Urinary bladder (tissue), 3 donors: ENCODE measurements at regions not wholly inside any gene's neighbourhood (a gene's known extent, or its start where the extent isn't known, plus 50 kb on each side); places are given as distances from the start of the nearest gene placed in this dataset.
A peak's percentile ranks its signal among the peaks of the same experiment; 100 is the strongest.

Experiments used
- DNase-seq: peaks from one replicate; pipeline ENCODE4 v3.0.0-alpha.2; 2015; ENCODE audit errors: extremely low spot score
- H3K27ac ChIP-seq: one replicate; pipeline ENCODE4 v1.5.1; 2013; ENCODE audit warnings: low read depth, mild to moderate bottlenecking, moderate library complexity
- H3K36me3 ChIP-seq: one replicate; pipeline ENCODE4 v1.6.1; 2013; ENCODE audit warnings: mild to moderate bottlenecking, moderate library complexity; ENCODE audit not compliant: insufficient read depth
- H3K4me1 ChIP-seq: one replicate; pipeline ENCODE4 v1.6.1; 2013; ENCODE audit warnings: mild to moderate bottlenecking, moderate library complexity; ENCODE audit not compliant: insufficient read depth
- H3K4me3 ChIP-seq: one replicate; pipeline ENCODE4 v1.5.1; 2013; ENCODE audit warnings: low read depth, low read length
- WGBS: extraction: QIAGEN DNeasy Blood & Tissue Kit; methylation state at CpG from one replicate; pipeline ENCODE4 v1.1.7; 2013; 5-methylcytosine and 5-hydroxymethylcytosine counted together
- donor health status: healthy with polysubstance abuse.
- donor health status: healthy.

DNA sequence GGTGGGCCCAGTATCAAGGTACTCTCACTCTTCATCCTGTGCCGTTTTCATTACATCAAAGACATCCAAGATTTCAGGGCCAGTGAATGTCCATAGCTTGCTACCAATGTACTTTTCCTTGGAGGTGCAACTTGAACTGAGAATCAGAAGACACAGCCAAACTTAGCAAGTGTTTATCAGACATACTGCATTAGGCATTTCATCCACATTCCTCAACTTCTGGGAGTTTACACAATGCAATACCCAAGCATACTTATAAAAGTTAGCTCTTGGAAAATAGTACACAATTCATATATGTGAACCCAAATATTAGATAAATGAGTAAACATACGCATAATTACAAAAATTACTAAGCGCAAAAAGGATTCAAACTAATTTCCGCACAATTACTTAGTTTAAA lies 216.3 kb upstream of the RHOBTB1 start:
- H3K36me3 ChIP-seq, result no peaks in the 10 kb centered on the region
- H3K4me3 ChIP-seq, result no peak overlapping the region
- H3K27ac ChIP-seq, result no peak overlapping the region
- 83% methylated on average over 4 of the region's 4 CpGs for WGBS
- no peak for DNase-seq
- no peaks in the 10 kb centered on the region for H3K4me1 ChIP-seq

DNA sequence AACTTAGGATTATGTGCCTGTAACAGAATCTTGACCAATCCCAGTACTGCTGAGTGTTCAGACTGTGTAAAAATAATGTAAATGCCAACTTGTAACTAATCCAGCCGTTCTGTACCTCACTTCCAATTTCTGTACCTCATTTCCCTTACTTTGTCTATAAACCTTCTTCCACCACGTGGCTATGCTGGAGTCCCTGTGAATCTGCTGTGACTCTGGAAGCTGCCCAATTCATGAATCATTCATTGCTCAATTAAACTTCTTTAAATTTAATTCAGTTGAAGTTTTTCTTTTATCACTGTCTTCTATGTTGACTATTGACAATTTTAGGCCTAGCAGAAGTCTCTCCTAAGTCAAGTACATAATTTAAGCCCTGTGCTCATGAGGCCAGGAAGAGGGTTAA lies 215.3 kb upstream of the RHOBTB1 start:
- Histone ChIP-seq H3K4me3 (no peak overlapping the region), H3K36me3 (peaks cover 2% of the 10 kb centered on the region), H3K4me1 (no peaks in the 10 kb centered on the region), H3K27ac (no peak overlapping the region)
- WGBS, result 55% methylated on average over 2 of the region's 2 CpGs
- no peak for DNase-seq

DNA sequence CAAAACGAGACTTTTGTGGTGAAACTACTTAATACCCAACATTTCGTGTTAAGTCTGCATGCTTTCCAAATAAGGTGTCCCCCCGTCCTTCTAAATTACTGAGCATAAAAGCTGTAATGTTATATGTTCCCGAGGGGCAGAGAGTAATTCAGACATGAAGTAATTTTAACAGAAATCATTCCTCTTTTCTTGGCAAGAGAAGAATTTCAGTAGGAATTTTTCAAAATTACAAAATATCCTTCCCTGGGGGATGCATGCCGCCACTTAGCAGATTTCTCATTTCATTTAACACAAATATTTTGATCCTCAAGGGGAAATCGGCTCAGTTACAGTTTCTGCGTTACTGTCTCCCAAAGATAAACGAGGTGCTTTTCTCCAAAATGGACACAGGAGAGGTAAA lies 213.2 kb upstream of the RHOBTB1 start:
- Histone ChIP-seq H3K4me1 (no peaks in the 10 kb centered on the region), H3K27ac (no peak overlapping the region), H3K4me3 (no peak overlapping the region), H3K36me3 (peaks cover 2% of the 10 kb centered on the region)
- DNase-seq, result no peak
- 59% methylated on average over 8 of the region's 8 CpGs for WGBS

DNA sequence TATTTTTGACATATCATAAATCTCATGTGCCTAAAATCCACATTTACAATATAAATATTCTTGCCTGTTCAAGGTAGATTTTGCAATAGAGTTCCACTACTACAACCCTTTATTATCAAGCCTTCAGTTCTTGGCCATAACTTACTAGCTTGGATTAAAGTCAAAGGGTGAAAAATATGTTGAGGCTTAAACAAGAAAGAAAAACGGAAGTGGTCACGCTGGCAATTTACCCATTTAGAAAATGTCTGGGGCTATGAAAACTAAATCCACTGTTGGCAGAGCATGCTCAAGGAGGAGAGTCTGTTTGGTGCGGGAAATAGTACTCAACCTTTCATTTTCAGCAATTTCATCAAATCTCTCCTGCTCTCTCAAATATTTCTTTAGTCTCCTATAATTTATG lies 209.8 kb upstream of the RHOBTB1 start:
- H3K4me1 ChIP-seq, result no peaks in the 10 kb centered on the region
- H3K36me3 ChIP-seq, result peaks cover 2% of the 10 kb centered on the region
- H3K4me3 ChIP-seq, result no peak overlapping the region
- no peak overlapping the region for H3K27ac ChIP-seq
- WGBS, result 40% methylated on average over 3 of the region's 3 CpGs
- DNase-seq, result no peak

DNA sequence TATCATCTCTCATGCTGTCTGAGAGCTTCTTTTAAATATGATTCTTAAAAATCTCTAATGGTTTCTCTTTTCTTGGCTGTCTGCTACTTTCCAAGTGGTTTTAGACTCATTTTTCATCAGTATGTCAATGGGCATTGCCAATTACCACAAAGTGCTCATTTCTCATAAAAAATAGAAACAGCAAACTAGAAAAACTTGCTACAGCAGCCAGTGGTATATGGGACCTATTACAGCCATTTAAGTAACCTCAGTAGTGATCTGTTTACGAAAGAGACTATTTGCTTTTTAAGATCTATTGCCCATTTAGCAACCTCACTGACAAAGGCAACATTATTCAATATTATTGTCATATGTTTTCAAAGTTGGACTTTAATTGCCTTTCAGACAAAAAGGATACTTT lies 207.1 kb upstream of the RHOBTB1 start:
- no peak overlapping the region for H3K27ac ChIP-seq
- no peaks in the 10 kb centered on the region for H3K4me1 ChIP-seq
- WGBS, result 94% methylated on average over 1 of the region's 1 CpG
- no peak for DNase-seq
- peaks cover 2% of the 10 kb centered on the region for H3K36me3 ChIP-seq
- no peak overlapping the region for H3K4me3 ChIP-seq

DNA sequence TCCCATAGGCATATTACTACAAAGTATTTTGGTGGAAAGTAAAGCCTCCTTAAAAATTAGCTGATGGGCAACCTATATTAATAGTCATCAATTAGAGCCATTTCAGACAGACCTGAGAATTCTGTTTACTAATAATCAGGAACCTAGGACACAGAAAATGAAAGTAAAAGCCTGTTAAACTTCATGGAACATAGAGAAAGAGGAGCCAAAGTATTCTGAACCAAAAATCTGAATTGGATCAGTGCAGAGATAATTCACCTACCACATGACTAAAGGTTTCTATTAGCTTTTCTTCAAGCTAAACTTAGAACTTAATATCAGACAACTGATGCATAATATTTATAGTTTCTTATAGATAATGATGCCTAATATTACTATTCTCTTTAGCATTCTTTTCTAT lies 204.5 kb upstream of the RHOBTB1 start:
- no peak overlapping the region for H3K27ac ChIP-seq
- H3K4me1 ChIP-seq, result no peaks in the 10 kb centered on the region
- DNase-seq, result no peak
- no peaks in the 10 kb centered on the region for H3K36me3 ChIP-seq
- no peak overlapping the region for H3K4me3 ChIP-seq

DNA sequence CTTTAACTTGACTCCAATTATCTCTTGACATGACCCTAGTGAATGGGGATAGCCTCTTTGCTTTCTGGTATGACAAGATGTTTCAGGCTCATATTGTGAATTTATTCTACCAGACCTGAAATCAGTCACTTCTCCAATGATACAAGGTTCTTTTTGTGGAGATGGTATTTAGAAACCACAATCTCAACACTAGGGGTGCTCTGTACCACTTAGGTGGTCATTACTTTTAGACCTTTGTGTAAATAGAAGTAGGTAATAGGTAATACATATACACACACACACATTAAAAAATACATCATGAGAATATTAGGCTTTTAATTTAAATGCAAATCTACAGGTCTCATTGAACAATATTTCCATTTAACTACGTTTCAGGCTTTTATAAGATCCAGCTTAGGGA lies 199.0 kb upstream of the RHOBTB1 start:
- Histone ChIP-seq H3K4me3 (no peak overlapping the region), H3K27ac (no peak overlapping the region), H3K4me1 (no peaks in the 10 kb centered on the region), H3K36me3 (no peaks in the 10 kb centered on the region)
- WGBS, result 95% methylated on average over 1 of the region's 1 CpG
- no peak for DNase-seq

DNA sequence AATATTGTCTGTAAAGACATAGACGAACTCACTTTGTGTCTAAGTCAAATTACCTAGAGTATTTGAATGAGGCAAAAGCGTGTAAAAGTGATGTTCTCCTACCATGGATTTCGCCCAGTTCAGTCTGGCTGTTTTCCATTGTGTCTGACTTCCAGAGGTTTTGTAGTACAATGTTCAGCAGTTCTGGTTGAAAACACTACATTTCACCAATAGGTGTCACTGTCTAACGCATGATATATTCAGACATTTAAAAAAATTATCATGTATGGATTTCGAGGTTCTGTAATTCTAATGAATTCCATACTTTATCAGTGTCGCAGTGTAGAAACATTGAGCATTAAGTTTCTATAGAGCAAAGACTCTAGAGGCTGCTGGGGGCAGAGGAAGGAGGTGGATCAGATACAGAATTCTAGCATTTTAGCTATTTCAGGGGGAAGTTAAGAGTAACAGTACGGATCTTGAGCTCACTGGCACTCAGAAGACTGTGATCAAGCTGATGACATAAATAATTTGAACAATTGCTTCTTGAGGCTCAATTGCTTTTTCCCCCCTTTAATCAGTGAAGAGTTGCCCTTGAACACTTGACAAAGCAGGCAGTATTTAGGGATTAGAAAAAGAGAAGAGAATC lies 196.9 kb upstream of the RHOBTB1 start:
- WGBS, result 27% methylated on average over 7 of the region's 7 CpGs
- Histone ChIP-seq H3K36me3 (no peaks in the 10 kb centered on the region), H3K4me1 (no peaks in the 10 kb centered on the region), H3K27ac (no peak overlapping the region), H3K4me3 (no peak overlapping the region)
- peak; percentile 61 for DNase-seq

DNA sequence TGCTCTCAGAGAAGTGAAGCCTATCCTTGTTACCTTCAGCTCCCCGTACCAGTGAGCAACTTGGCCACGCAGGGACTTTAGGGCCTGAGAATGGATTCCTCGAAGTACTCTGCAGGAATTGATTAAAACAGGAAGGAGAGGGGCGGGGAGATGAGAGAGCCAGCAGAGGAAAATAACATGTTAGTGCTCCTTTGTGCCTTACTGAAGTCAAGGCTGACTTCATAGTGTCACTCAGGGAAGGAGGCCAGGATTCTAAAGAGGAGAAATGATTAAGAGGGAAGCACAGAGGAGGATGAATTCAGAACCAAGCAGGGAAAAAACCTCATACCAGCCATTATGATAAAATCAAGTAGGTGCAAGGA lies 195.6 kb upstream of the RHOBTB1 start:
- 86% methylated on average over 4 of the region's 4 CpGs for WGBS
- Histone ChIP-seq H3K4me3 (no peak overlapping the region), H3K4me1 (no peaks in the 10 kb centered on the region), H3K27ac (no peak overlapping the region), H3K36me3 (no peaks in the 10 kb centered on the region)
- DNase-seq, result no peak

DNA sequence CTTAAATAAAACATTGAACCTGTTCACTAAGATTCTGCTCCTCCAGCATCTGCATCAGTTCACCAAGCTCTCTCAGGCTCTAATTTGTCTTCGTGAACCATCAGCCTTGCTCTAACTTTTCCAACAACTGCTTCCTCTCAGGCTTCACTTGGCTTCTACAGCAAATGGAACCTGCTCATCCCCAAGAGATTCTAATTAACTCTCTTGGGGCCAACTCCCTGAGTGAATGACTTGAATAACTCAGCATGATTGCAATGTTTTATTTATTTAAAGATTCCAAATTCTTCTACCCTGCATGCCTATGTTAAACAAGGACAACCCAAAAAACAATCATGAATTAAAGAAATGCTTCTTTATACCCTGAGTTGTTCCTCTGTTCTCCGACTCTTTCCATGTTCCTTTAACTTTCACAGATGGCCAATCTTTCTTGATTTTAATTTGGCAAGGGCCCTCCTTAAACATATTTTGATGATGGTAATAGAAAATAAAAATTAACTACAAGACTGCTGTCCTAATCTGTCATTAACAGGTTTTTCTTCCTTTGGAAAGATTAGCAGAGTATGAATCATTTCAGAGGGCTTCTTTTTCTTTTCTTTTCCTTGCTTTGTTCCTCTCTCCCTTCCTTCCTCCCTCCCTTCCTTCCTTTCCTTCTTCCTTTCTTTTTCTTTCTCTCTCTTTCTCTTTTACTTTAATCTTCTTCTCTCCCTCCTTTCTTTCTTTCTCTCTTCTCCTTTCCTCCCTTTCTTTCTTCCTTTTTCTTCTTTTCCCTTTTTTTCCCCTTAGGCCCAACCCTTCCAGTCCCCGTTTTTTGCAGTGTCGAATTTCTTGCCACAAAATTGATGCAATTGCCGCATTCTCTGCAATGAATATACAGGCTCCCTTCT lies 195.0 kb upstream of the RHOBTB1 start:
- Histone ChIP-seq H3K27ac (no peak overlapping the region), H3K4me3 (no peak overlapping the region), H3K4me1 (no peaks in the 10 kb centered on the region), H3K36me3 (no peaks in the 10 kb centered on the region)
- DNase-seq, result no peak
- 88% methylated on average over 5 of the region's 5 CpGs for WGBS

DNA sequence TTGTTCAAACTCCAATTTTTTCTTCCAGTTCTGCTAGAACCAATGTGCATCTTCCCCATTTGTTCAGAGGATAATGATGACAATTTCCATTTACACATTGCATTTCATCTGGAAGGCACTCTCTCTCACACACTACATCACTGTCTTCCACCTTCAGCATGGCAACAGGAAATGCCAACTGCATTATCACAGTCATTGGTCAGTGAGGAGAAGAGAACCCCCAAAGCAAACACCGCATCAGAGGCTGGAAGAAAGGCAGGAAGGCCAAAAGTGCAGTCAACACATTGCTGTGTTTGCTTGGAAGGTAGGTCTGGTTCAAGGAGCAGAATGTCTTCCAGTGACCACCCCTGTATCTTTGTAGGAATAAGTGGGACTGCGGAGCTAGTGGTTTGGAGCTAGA lies 192.2 kb upstream of the RHOBTB1 start:
- H3K4me3 ChIP-seq, result no peak overlapping the region
- no peak for DNase-seq
- no peak overlapping the region for H3K27ac ChIP-seq
- no peaks in the 10 kb centered on the region for H3K36me3 ChIP-seq
- H3K4me1 ChIP-seq, result no peaks in the 10 kb centered on the region
- 93% methylated on average over 2 of the region's 2 CpGs for WGBS

DNA sequence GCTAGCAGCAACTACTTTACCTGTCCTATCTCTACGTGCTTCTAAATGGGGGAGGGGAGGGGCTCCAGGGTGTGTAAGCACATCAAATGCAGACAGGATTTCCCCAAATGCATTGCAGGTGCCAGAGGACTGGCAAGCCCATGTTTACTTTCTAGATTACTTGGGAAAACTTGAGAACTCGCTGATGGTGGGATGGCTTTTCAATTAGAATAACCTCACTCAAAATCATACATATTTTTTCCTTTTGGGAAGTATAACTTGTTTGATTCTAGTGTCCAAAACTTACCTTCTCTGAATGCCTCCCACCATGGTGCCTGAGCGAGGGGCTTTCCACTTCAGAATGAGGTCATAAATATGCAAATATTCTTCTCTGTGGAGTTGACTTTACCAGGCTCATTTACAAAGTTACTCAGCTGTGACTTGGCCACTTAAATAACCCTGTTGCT lies 191.3 kb upstream of the RHOBTB1 start:
- H3K27ac ChIP-seq, result no peak overlapping the region
- no peak overlapping the region for H3K4me3 ChIP-seq
- WGBS, result 84% methylated on average over 3 of the region's 3 CpGs
- no peak for DNase-seq
- no peaks in the 10 kb centered on the region for H3K4me1 ChIP-seq
- no peaks in the 10 kb centered on the region for H3K36me3 ChIP-seq

DNA sequence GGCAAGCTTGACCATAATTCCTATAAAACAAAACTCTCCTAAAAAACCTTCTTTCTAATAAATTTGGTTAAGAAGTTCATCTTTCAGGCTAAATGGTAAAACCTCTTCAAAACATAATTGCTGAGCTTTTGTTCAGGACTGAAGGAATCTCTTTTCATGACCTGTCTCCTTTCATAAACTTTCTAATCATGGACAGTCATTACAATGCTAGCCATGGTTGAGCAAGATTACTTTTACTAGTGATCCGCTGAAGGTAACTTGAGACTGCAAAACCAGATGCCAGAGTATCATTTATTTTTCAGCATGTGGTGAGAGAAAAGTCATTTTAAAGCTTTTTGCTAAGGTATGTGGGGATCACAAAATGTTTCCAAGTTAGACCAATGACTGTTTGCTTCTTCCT lies 186.4 kb upstream of the RHOBTB1 start:
- no peak for DNase-seq
- Histone ChIP-seq H3K4me1 (no peaks in the 10 kb centered on the region), H3K27ac (no peak overlapping the region), H3K36me3 (no peaks in the 10 kb centered on the region), H3K4me3 (no peak overlapping the region)
- WGBS, result 71% methylated on average over 1 of the region's 1 CpG

DNA sequence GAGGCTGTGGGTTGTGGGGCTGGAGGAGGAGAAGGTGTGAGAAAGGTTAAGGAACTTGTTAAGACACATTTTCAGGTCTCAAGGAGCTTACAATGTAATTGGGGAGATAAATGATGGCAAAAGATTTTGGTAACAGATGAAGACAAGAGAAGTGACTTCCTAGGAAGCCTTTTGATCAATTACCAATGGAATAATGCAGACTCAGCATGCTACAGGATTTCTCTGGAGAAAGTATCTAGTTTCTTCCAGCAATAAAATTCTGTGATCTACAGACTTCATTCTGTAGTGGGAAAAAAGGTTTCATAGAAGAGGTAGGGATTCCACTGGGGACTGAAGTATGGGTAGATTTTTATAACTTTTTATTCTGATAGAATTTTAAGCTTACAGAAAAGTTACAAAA lies 184.2 kb upstream of the RHOBTB1 start:
- no peaks in the 10 kb centered on the region for H3K4me1 ChIP-seq
- no peak overlapping the region for H3K27ac ChIP-seq
- H3K36me3 ChIP-seq, result no peaks in the 10 kb centered on the region
- H3K4me3 ChIP-seq, result no peak overlapping the region
- no peak for DNase-seq
